Esophagus muscularis mucosa (tissue), 4 donors: ENCODE measurements at regions not wholly inside any gene's neighbourhood (a gene's known extent, or its start where the extent isn't known, plus 50 kb on each side); places are given as distances from the start of the nearest gene placed in this dataset.

Source experiments
- DNase-seq: peaks from one replicate; pipeline ENCODE4 v3.0.0-alpha.2; 2017; ENCODE audit errors: extremely low spot score
- H3K27ac ChIP-seq, 4 donors: fragments of 200-600 bp; sonication (generic); replicated peaks in 1 of 4; 1 replicate in 3 of 4; 2 replicates in 1 of 4; pipeline ENCODE4 v1.5.1; 2016 to 2019; ENCODE audit warnings: mild to moderate bottlenecking in 1 of 4
- H3K27me3 ChIP-seq, 4 donors: fragments of 200-600 bp; sonication (generic); one replicate each; pipeline versions ENCODE4 v1.5.1 to v1.6.0; 2016 to 2019
- H3K36me3 ChIP-seq, 4 donors: fragments of 200-600 bp; sonication (generic); one replicate each; pipeline ENCODE4 v1.5.1; 2016 to 2019
- H3K4me1 ChIP-seq, 4 donors: fragments of 200-600 bp; sonication (generic); one replicate each; pipeline ENCODE4 v1.5.1; 2016 to 2019
- H3K4me3 ChIP-seq, 4 donors: fragments of 200-600 bp; sonication (generic); 1 replicate in 2 of 4; 2 replicates in 2 of 4; pipeline ENCODE4 v1.5.1; 2016 to 2019; ENCODE audit warnings: mild to moderate bottlenecking in 4 of 4, moderate library complexity in 1 of 4
- H3K9me3 ChIP-seq, 4 donors: fragments of 200-600 bp; sonication (generic); 1 replicate in 3 of 4; 2 replicates in 1 of 4; pipeline ENCODE4 v1.5.1; 2016 to 2019
- CTCF ChIP-seq, 3 experiments: fragments of 200-600 bp in 2 of 3; fragments of 450-650 bp in 1 of 3; sonication (generic) in 2 of 3; IDR thresholded peaks; one replicate each; pipeline ENCODE4 v1.5.1; 2017 to 2019; ENCODE audit warnings: antibody characterized with exemption in 3 of 3, mild to moderate bottlenecking in 2 of 3, moderate library complexity in 1 of 3
- EP300 ChIP-seq: sonication (generic); formaldehyde crosslinking; IDR thresholded peaks from one replicate; pipeline ENCODE4 v1.6.1; 2017; ENCODE audit warnings: antibody characterized with exemption
- POLR2A ChIP-seq: fragments of 450-650 bp; IDR thresholded peaks from one replicate; pipeline ENCODE4 v1.6.1; 2017; ENCODE audit warnings: antibody characterized with exemption, moderate library complexity, mild to moderate bottlenecking, low read depth
- POLR2AphosphoS5 ChIP-seq, 2 donors: sonication (generic); formaldehyde crosslinking; IDR thresholded peaks; one replicate each; pipeline ENCODE4 v1.6.1; 2017; ENCODE audit warnings: antibody characterized with exemption in 2 of 2
- WGBS: methylation state at CpG from one replicate; pipeline ENCODE4 v1.1.5; 2018; 5-methylcytosine and 5-hydroxymethylcytosine counted together
- intact Hi-C: fragments of 100-400 bp; cut with DNase I; formaldehyde crosslinking; loops from one replicate; pipeline ENCODE4 v1.15.1; 2023

GRCh38 chrX:68989865-68990606 lies 161.2 kb downstream of the EFNB1 start:
- Histone ChIP-seq H3K36me3 (no peaks in the 10 kb centered on the region), H3K4me3 (no peak overlapping the region), H3K27ac (peak overlapping the region; percentile 54 to 57 (median 55)), H3K9me3 (no peaks in the 10 kb centered on the region), H3K27me3 (no peaks in the 10 kb centered on the region), H3K4me1 (peaks cover 9 to 26% (median 22%) of the 10 kb centered on the region in 4 donors)
- TF ChIP-seq CTCF (IDR thresholded peaks at IDR 0.05), result no peak
- no peak for TF ChIP-seq EP300
- TF ChIP-seq POLR2A, result no peak
- no peak for TF ChIP-seq POLR2AphosphoS5 (IDR thresholded peaks at IDR 0.05)
- DNase-seq, result peak; percentile 24
- 50% methylated on average over 12 of the region's 17 CpGs for WGBS
- intact Hi-C loops, result no loop called here

- intact Hi-C loops, result no loop called here
These were observed 160.6 kb downstream of the EFNB1 start for GRCh38 chrX:68989456-68989855.

GRCh38 chrX:68988865-68989264 lies 160.0 kb downstream of the EFNB1 start:
- Histone ChIP-seq H3K4me3 (no peak overlapping the region), H3K9me3 (no peaks in the 10 kb centered on the region), H3K27ac (peak overlapping the region in 1 of 4 donors; percentile 56), H3K4me1 (peaks cover 7 to 23% (median 19%) of the 10 kb centered on the region in 4 donors), H3K36me3 (no peaks in the 10 kb centered on the region), H3K27me3 (no peaks in the 10 kb centered on the region)
- TF ChIP-seq CTCF (IDR thresholded peaks at IDR 0.05), result no peak
- no peak for TF ChIP-seq POLR2A
- TF ChIP-seq POLR2AphosphoS5 (IDR thresholded peaks at IDR 0.05), result no peak
- TF ChIP-seq EP300, result no peak
- WGBS, result 76% methylated on average over 5 of the region's 5 CpGs
- peak; percentile 24 for DNase-seq
- intact Hi-C loops, result no loop called here

More at GRCh38 chrX:68989456-68989855, 160.6 kb downstream of the EFNB1 start:
- no CpG with 5 or more reads among the region's 1 CpG for WGBS
- Histone ChIP-seq H3K4me3 (no peak overlapping the region), H3K36me3 (no peaks in the 10 kb centered on the region), H3K27ac (peak overlapping the region; percentile 54 to 57 (median 55)), H3K4me1 (peaks cover 7 to 23% (median 19%) of the 10 kb centered on the region in 4 donors), H3K27me3 (no peaks in the 10 kb centered on the region), H3K9me3 (no peaks in the 10 kb centered on the region)
- DNase-seq, result peak; percentile 12
- TF ChIP-seq CTCF (IDR thresholded peaks at IDR 0.05), result no peak
- TF ChIP-seq POLR2AphosphoS5 (IDR thresholded peaks at IDR 0.05), result no peak
- TF ChIP-seq EP300, result no peak
- TF ChIP-seq POLR2A, result no peak

GRCh38 chrX:68985135-68985755 lies 156.4 kb downstream of the EFNB1 start:
- DNase-seq, result peak; percentile 17
- WGBS, result 64% methylated on average over 8 of the region's 8 CpGs
- no peaks in the 10 kb centered on the region for H3K36me3 ChIP-seq
- no peaks in the 10 kb centered on the region for H3K9me3 ChIP-seq
- no peak overlapping the region for H3K27ac ChIP-seq
- intact Hi-C loops, result no loop called here
- H3K4me1 ChIP-seq, result peaks cover 6 to 12% (median 11%) of the 10 kb centered on the region in 4 donors
- no peak for TF ChIP-seq POLR2A
- no peak for TF ChIP-seq POLR2AphosphoS5 (IDR thresholded peaks at IDR 0.05)
- TF ChIP-seq EP300, result no peak
- TF ChIP-seq CTCF (IDR thresholded peaks at IDR 0.05), result no peak
- H3K27me3 ChIP-seq, result no peaks in the 10 kb centered on the region
- H3K4me3 ChIP-seq, result no peak overlapping the region
